Nephron progenitor cell (in vitro differentiated cells): ENCODE measurements at regions not wholly inside any gene's neighbourhood (a gene's known extent, or its start where the extent isn't known, plus 50 kb on each side); places are given as distances from the start of the nearest gene placed in this dataset.

Experiments used
- DNase-seq: peaks from one replicate; pipeline ENCODE4 v3.0.0; 2021
- H3K27ac Mint-ChIP-seq: 2 replicates; pipeline ENCODE4 v1.8.0; 2021; ENCODE audit warnings: mild to moderate bottlenecking, moderate library complexity, mixed read lengths
- H3K27me3 Mint-ChIP-seq: 2 replicates; pipeline ENCODE4 v1.8.0; 2021; ENCODE audit warnings: mild to moderate bottlenecking, low read depth, mixed read lengths; ENCODE audit not compliant: poor library complexity
- H3K36me3 Mint-ChIP-seq: 2 replicates; pipeline ENCODE4 v1.8.0; 2021; ENCODE audit warnings: low read depth, mixed read lengths
- H3K4me1 Mint-ChIP-seq: 2 replicates; pipeline ENCODE4 v1.8.0; 2021; ENCODE audit warnings: mixed read lengths
- H3K4me3 Mint-ChIP-seq: 2 replicates; pipeline ENCODE4 v1.8.0; 2021; ENCODE audit warnings: mild to moderate bottlenecking, moderate library complexity, mixed read lengths
- H3K9me3 Mint-ChIP-seq: 2 replicates; pipeline ENCODE4 v1.8.0; 2021; ENCODE audit warnings: mild to moderate bottlenecking, moderate library complexity, mixed read lengths
- TF ChIP-seq, protein P1 (sequence below): fragments of 200-600 bp; sonication (generic); IDR thresholded peaks from 2 replicates; pipeline ENCODE4 v1.5.0; 2021; ENCODE audit warnings: antibody characterized with exemption

DNA sequence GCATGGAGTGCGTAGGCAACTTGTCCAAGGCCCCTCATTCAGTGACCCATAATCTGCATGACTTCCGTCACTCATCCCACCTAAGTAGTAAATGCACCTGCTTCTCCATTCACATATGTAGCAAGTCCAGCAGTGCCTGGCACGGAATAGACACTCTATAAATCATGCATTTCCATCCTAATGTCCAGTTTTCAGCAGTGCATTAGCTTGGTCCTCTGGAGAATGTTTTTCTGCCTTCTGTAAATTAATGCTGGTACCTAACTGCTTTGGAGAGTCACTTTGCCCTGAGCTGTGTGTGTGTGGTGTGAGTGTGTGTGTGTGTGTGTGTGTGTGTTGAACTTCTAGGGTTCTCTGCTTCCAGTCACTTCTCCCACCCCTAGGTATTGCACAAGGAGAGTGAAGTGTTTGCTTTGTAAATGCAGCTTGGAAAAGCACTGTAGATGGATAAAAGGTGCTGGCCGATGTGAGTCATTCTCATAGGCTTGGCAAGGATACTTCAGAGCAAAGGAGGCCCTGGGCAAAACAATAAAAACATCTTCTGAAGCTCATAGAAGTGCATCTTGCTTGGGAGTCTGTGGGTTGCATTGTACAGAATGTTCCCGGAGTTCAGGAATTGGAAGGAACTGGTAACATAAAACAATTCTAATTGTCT lies 181.8 kb downstream of the KATNAL1 start:
- no peak overlapping the region for H3K27ac Mint-ChIP-seq
- no peak for DNase-seq

DNA sequence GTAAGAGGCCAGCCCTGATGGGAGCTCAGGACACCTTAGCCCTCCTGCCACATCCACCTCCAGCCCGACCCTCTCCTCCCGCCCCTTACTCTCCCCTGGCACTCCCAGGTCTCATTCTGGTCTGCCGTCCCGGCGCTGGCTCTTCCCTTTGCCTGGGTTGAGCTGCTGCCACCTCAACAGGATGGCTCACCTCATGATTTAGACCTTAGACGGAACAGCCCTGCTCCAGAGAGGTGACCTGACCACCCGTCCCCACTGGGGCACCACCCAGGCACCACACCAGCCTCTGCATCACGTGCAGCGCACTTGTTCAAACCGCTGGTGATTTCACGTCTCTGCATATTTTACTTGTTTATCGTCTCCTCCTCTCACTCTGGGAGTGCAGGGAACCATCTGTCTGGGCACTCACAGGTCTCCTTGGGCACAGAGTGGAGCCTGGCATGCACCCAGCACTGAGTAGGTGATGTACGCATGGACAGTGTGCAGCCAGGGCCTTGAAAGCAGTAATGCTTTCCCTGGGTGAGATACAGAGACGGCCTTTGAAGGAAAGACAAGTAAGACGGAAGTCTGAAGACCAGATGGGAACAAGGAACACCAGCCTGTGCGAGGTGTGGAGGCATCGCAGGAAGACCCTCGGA lies 183.1 kb downstream of the KATNAL1 start:
- TF ChIP-seq, protein P1, sequence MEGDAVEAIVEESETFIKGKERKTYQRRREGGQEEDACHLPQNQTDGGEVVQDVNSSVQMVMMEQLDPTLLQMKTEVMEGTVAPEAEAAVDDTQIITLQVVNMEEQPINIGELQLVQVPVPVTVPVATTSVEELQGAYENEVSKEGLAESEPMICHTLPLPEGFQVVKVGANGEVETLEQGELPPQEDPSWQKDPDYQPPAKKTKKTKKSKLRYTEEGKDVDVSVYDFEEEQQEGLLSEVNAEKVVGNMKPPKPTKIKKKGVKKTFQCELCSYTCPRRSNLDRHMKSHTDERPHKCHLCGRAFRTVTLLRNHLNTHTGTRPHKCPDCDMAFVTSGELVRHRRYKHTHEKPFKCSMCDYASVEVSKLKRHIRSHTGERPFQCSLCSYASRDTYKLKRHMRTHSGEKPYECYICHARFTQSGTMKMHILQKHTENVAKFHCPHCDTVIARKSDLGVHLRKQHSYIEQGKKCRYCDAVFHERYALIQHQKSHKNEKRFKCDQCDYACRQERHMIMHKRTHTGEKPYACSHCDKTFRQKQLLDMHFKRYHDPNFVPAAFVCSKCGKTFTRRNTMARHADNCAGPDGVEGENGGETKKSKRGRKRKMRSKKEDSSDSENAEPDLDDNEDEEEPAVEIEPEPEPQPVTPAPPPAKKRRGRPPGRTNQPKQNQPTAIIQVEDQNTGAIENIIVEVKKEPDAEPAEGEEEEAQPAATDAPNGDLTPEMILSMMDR: no peak

More for the DNA sequence above, 181.8 kb downstream of the KATNAL1 start:
- Mint-ChIP-seq H3K27me3 (no peaks in the 10 kb centered on the region), H3K36me3 (no peaks in the 10 kb centered on the region), H3K9me3 (no peaks in the 10 kb centered on the region), H3K4me3 (no peak overlapping the region), H3K4me1 (peaks cover 13% of the 10 kb centered on the region)
- TF ChIP-seq, protein P1: no peak

DNA sequence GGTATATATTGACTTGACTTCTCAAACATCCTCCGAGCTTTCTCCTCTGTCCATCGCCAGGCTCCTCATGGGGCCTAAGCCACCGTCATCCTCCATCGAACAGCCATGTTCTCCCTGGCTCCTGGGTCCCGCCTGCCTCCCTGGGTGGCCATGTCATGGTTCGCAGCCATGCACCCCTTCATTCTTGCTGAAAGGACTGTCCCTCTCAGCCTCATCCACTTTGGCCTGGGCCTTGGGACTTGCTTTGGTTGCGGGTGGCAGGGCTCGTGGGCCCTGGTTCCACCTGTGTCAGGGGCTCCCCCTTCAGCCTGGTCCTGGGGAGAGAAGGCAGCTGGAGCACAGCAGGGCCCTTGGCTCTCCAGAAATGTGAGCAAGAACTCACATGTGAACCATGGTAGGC lies 183.8 kb downstream of the KATNAL1 start:
- Mint-ChIP-seq H3K36me3 (no peaks in the 10 kb centered on the region), H3K4me1 (peaks cover 28% of the 10 kb centered on the region), H3K4me3 (no peak overlapping the region), H3K27me3 (peaks cover 2% of the 10 kb centered on the region), H3K27ac (no peak overlapping the region), H3K9me3 (no peaks in the 10 kb centered on the region)
- TF ChIP-seq, protein P1: no peak
- DNase-seq: no peak

More for the DNA sequence above, 183.1 kb downstream of the KATNAL1 start:
- Mint-ChIP-seq H3K4me3 (no peak overlapping the region), H3K27ac (no peak overlapping the region), H3K27me3 (peaks cover 2% of the 10 kb centered on the region), H3K9me3 (no peaks in the 10 kb centered on the region), H3K36me3 (no peaks in the 10 kb centered on the region), H3K4me1 (peaks cover 23% of the 10 kb centered on the region)
- no peak for DNase-seq

DNA sequence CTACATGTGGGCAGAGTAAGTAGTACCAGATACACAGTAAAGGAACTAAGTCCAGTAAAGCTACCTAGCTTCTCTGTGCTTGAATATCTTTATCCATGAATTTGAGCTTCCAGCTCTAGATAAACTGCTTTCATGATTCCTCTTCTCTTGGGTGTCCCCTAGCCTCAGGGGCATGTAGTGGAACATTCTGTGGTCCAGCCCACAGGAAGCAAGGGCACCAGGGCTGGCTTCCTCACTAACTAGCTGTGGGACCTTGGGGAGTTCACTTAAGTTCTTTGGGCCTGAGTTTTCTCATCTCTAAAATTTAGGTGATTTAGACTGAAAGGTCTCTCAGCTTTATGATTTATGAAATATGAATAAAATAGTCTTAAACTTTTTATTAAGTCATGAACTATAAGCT lies 185.7 kb downstream of the KATNAL1 start:
- TF ChIP-seq, protein P1: no peak
- Mint-ChIP-seq H3K27me3 (peaks cover 2% of the 10 kb centered on the region), H3K4me1 (peaks cover 23% of the 10 kb centered on the region), H3K36me3 (no peaks in the 10 kb centered on the region), H3K27ac (no peak overlapping the region), H3K4me3 (no peak overlapping the region), H3K9me3 (peaks cover 3% of the 10 kb centered on the region)
- DNase-seq: no peak

DNA sequence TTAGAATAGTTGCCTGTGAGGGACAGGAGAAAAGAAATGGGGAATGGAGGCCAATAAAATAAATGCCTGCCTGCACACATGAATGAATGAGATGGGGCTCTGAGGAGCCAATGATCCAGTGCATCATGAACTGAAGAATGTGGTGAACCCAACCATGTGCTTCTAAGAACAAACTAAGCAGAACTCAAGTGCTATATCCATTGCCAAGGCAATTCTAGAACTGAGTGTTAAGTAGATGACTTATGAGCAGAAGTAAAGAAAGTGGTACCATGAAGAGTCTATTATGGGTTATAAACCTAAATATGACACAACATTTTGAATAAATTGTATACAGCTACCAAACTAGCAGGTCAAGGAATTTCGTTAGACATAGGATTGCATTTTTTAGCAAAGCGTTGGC lies 186.1 kb downstream of the KATNAL1 start:
- H3K36me3 Mint-ChIP-seq: no peaks in the 10 kb centered on the region
- no peak overlapping the region for H3K27ac Mint-ChIP-seq
- no peak overlapping the region for H3K4me3 Mint-ChIP-seq
- H3K27me3 Mint-ChIP-seq: peaks cover 5% of the 10 kb centered on the region
- DNase-seq: no peak
- TF ChIP-seq, protein P1: no peak
- H3K9me3 Mint-ChIP-seq: peaks cover 3% of the 10 kb centered on the region
- peaks cover 26% of the 10 kb centered on the region for H3K4me1 Mint-ChIP-seq
